HUES64 (cell line): ENCODE measurements at regions not wholly inside any gene's neighbourhood (a gene's known extent, or its start where the extent isn't known, plus 50 kb on each side); places are given as distances from the start of the nearest gene placed in this dataset.
A peak's percentile ranks its signal among the peaks of the same experiment; 100 is the strongest.

Experiments
- H3K27ac ChIP-seq: 2 replicates; pipeline ENCODE4 v1.7.0; 2013; ENCODE audit warnings: low read depth, low read length, inconsistent platforms
- H3K27me3 ChIP-seq: 2 replicates; pipeline ENCODE4 v1.6.1; 2013; ENCODE audit warnings: mild to moderate bottlenecking, low read length; ENCODE audit not compliant: insufficient read depth
- H3K36me3 ChIP-seq: 2 replicates; pipeline ENCODE4 v1.6.1; 2013; ENCODE audit warnings: mild to moderate bottlenecking, low read length; ENCODE audit not compliant: insufficient read depth
- H3K4me1 ChIP-seq: 2 replicates; pipeline ENCODE4 v1.6.1; 2013; ENCODE audit warnings: mild to moderate bottlenecking, low read length, moderate library complexity; ENCODE audit not compliant: insufficient read depth
- H3K4me3 ChIP-seq: 2 replicates; pipeline ENCODE4 v1.5.1; 2013; ENCODE audit warnings: mild to moderate bottlenecking, low read length, moderate library complexity
- H3K9ac ChIP-seq: 2 replicates; pipeline ENCODE4 v1.6.1; 2013; ENCODE audit warnings: mild to moderate bottlenecking, low read depth, low read length
- H3K9me3 ChIP-seq: 2 replicates; pipeline ENCODE4 v1.6.1; 2013; ENCODE audit warnings: low read depth, low read length; ENCODE audit not compliant: insufficient read depth
- WGBS: fragments of 150-250, 120-280 bp; methylation state at CpG from one replicate; pipeline ENCODE4 v1.1.7; 2013; ENCODE audit warnings: missing lambda C conversion rate; 5-methylcytosine and 5-hydroxymethylcytosine counted together

DNA sequence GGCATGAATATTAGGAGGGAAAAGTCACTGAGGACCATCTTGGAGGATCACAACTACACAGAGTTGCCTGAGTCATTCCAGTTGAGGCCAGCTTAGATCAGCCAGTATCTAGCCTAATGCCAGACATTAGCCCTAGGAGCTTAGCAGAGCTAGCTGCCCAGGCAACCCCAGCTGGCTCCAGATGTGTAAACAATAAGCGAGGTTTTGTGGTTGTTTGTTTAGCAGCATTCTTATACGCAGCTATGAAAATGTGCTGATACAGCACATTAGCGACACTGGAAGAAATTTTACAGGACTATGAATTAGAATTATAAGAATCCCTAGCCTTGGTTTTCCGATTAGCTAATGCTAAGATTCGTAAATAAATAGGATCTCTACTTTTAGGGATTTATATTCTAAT is 59.3 kb downstream of the BTBD3 start:
- WGBS = 97% methylated on average over 3 of the region's 5 CpGs
- H3K9ac ChIP-seq = no peak overlapping the region
- H3K27ac ChIP-seq = no peak overlapping the region
- H3K27me3 ChIP-seq = no peaks in the 10 kb centered on the region
- no peak overlapping the region for H3K4me3 ChIP-seq
- H3K4me1 ChIP-seq = peaks cover 18% of the 10 kb centered on the region
- no peaks in the 10 kb centered on the region for H3K36me3 ChIP-seq
- no peaks in the 10 kb centered on the region; the same call in 1 of the 2 replicates for H3K9me3 ChIP-seq

DNA sequence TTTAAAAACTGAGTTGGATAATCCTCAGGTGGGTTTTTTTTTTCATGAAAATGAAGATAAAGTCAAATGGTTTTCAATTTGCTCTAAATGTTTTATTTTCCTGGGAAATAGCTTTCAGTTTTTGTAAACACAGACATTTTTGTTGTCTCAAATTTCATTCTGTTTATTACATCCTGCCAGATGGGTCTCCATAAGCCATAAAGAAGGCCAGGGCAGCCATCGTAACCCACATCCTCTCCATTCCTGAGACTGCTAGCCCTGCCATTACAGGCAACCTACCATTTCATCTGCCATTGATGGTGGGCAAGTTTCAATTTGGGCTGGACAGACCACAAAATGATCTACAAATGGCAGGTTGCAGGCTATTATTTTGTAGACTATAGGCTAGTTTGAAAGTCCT is 60.8 kb downstream of the BTBD3 start:
- Histone ChIP-seq H3K4me1 (peaks cover 18% of the 10 kb centered on the region), H3K4me3 (no peak overlapping the region), H3K36me3 (no peaks in the 10 kb centered on the region), H3K9me3 (no peaks in the 10 kb centered on the region; the same call in 1 of the 2 replicates), H3K9ac (no peak overlapping the region), H3K27ac (peak overlapping the region; percentile 5; the same call in 1 of the 2 replicates), H3K27me3 (no peaks in the 10 kb centered on the region)
- 90% methylated on average over 1 of the region's 1 CpG for WGBS

DNA sequence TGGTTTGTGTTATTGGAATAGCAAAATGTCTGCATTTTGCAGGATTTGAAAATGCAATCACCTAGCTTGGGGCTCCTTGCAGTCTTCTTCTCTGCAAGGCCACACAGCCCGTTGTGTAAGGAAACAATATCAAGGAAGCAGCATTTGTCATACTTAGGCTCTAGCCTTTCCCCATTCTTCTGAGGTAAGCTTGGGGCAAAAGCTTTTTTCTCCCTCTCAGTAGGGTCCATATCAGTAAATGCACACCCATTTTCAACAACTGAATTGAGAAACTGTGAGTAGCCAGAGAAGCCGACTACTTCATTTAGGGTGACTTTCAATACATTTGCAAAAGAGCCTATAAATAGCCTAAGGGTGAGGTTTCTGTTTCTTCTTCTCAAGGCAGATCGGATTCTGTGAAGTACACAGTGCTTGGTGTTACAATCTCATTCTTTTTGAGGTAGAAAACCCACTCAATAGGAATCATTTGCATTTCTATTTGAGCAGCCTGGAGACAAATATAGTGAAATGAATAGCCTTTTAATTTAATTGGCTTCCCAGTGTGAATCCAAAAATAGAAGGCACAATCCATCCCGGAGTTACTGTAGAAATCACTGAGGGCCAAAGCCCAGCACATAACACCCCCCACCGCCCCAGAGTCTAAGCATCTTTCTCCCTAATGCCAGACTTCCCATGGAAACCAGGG is 61.8 kb downstream of the BTBD3 start:
- no peaks in the 10 kb centered on the region for H3K36me3 ChIP-seq
- H3K27ac ChIP-seq = peak overlapping the region; percentile 31; the same call in 1 of the 2 replicates
- H3K4me3 ChIP-seq = no peak overlapping the region
- H3K4me1 ChIP-seq = peaks cover 18% of the 10 kb centered on the region
- H3K9ac ChIP-seq = no peak overlapping the region
- H3K27me3 ChIP-seq = no peaks in the 10 kb centered on the region
- H3K9me3 ChIP-seq = no peaks in the 10 kb centered on the region; the same call in 1 of the 2 replicates
- WGBS = 18% methylated on average over 4 of the region's 5 CpGs

DNA sequence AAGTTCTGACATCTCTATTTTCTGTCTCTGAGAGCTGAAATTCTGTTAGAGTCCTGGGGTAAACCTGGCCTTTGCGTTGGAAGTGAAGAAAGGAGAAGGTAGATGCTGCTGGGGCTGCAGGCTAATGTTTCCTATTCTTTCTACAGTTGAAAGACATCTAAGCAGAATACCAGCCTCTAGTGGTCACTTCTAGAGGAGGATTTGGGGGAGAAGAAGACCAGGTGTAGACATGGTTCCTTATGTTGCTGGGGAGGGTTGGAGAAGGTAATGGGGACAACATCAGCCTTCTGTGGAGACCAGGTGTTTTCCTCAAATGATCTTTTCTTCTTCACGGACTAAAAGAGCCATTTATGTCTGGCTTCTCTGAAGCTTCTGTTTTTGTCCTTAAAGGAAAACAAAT is 62.6 kb downstream of the BTBD3 start:
- no peaks in the 10 kb centered on the region for H3K27me3 ChIP-seq

DNA sequence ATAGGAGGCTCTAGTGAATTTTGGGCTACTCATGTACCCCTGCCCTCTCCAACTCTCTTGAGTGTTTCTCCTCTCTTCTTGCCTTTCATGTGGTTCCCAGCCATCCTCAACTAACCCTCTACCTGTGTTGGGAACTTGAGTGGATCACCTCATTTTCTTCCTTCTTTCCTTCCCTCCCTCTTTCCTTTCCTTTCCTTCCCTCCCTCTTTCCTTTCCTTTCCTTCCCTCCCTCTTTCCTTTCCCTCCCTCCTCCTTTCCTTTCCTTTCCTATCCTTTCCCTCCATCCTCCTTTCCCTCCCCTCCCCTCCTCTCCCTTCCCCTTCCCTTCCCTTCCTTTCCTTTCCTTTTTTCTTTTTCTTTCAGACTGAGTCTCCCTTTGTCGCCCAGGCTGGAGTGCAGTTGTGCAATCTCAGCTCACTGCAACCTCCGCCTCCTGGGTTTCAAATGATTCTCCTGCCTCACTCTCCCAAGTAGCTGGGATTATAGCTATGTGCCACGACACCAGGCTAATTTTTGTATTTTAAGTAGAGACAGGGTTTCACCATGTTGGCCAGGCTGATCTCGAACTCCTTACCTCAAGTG is 63.8 kb downstream of the BTBD3 start:
- Histone ChIP-seq H3K27me3 (no peaks in the 10 kb centered on the region), H3K4me1 (peaks cover 18% of the 10 kb centered on the region), H3K9me3 (no peaks in the 10 kb centered on the region; the same call in 1 of the 2 replicates), H3K36me3 (no peaks in the 10 kb centered on the region), H3K4me3 (no peak overlapping the region), H3K27ac (no peak overlapping the region), H3K9ac (no peak overlapping the region)
- 91% methylated on average over 4 of the region's 4 CpGs for WGBS

More for the DNA sequence above, 62.6 kb downstream of the BTBD3 start:
- Histone ChIP-seq H3K36me3 (no peaks in the 10 kb centered on the region), H3K9ac (no peak overlapping the region), H3K9me3 (no peaks in the 10 kb centered on the region; the same call in 1 of the 2 replicates), H3K27ac (peak overlapping the region; percentile 31; the same call in 1 of the 2 replicates), H3K4me3 (no peak overlapping the region), H3K4me1 (peaks cover 18% of the 10 kb centered on the region)
- 71% methylated on average over 1 of the region's 2 CpGs for WGBS

DNA sequence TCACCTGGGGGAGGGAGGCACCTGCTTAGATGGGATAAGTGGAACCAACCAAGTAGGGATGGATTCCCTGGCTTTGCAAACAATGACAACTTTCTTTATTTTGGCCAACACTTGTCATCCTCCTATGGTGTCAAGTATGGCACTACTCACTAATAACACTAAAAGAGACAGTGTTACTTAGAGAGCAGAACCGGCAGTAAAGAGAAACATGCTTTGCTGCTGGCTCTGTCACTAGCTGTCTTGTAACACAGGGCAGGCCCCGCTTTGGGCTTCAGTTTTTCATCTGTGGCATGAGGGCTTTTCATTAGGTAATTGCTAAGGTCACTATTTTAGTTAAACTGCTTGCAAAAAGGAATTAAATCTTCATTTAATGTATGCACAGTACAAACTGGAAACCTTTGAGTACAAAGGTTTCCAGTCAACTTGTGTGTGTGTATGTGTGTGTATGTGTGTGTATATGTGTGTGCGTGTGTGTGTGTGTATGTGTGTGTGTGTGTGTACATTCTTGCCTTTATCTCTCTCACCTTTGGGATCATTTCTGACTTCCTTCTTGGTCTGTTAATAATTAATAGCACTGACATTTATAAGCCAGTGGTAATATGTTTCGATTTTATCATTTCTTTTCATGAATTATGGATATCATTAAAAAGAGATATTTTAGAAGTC is 64.7 kb downstream of the BTBD3 start:
- Histone ChIP-seq H3K27ac (no peak overlapping the region), H3K4me1 (peaks cover 18% of the 10 kb centered on the region), H3K36me3 (no peaks in the 10 kb centered on the region), H3K4me3 (no peak overlapping the region), H3K27me3 (no peaks in the 10 kb centered on the region), H3K9me3 (no peaks in the 10 kb centered on the region), H3K9ac (no peak overlapping the region)
- WGBS = 89% methylated on average over 3 of the region's 4 CpGs

DNA sequence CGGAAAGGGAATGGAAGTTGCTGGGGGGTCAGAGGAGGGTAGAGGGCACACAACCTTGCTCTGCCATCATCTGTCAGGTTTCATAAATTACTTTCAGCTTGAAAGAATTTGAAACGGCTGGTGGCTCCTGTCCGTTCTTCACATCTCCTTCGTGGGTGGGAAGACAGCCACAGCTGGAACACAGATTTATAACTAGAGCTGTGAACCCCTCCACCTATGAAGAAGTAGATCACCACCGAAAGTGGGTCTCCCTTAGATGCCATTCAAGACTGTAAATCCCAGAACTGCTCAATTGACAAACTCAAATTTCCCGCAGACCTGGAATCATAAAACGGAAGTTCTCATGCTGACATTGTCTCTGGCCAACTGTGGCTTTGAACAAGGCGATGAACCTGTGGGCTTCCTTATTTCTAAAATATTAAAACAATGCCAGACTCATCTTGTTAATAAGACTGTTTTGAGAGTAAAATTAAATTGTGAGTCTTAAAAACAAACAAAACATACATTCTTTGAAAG is 65.3 kb downstream of the BTBD3 start:
- no peak overlapping the region for H3K27ac ChIP-seq
- H3K4me3 ChIP-seq = no peak overlapping the region
- H3K9me3 ChIP-seq = no peaks in the 10 kb centered on the region
- H3K27me3 ChIP-seq = no peaks in the 10 kb centered on the region
- H3K4me1 ChIP-seq = peaks cover 18% of the 10 kb centered on the region
- no peaks in the 10 kb centered on the region for H3K36me3 ChIP-seq
- H3K9ac ChIP-seq = no peak overlapping the region
- WGBS = 94% methylated on average over 8 of the region's 8 CpGs

DNA sequence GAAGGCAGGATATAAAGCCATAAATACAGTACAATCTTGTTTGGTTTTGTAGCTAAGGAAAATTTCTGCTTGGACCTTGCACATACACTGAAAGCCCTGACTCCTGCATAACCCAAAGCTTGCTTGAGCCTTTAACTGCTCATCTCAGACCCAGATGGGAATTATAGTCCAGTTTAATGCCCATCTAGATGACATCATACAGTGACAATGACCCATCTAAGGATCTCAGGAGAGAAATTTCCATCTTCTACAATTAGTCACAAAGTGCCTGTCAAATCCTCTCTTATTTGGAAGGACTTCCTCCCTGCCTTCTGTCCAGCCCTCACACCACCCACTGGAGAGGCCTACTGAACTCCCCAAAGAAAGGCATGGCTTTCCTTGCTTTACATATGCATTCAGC is 69.3 kb downstream of the BTBD3 start:
- H3K4me1 ChIP-seq = no peaks in the 10 kb centered on the region
- no peak overlapping the region for H3K4me3 ChIP-seq
- H3K27ac ChIP-seq = no peak overlapping the region
- no peak overlapping the region for H3K9ac ChIP-seq
- H3K27me3 ChIP-seq = no peaks in the 10 kb centered on the region
- no peaks in the 10 kb centered on the region for H3K36me3 ChIP-seq
- H3K9me3 ChIP-seq = no peaks in the 10 kb centered on the region

DNA sequence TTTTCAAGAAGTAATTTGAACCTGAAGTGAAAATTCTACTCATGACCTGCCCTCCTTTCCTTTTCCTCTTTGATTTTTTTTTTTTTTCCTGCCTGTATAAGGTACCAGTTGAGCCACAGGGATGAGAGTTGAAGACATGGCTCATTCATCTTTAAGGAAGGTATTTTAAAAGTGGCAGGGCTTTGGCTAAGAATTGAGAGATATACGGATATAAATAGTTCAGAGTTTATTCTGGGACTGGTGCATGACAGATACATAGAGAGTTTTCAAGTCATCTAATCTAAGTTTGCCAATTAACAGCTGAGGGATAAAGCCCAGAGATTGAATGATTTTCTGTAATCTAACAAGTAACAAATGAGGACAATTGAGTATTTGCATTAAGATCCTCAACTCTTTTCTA is 69.8 kb downstream of the BTBD3 start:
- Histone ChIP-seq H3K9me3 (no peaks in the 10 kb centered on the region), H3K27me3 (no peaks in the 10 kb centered on the region), H3K27ac (no peak overlapping the region), H3K4me3 (no peak overlapping the region), H3K9ac (no peak overlapping the region), H3K4me1 (peaks cover 4% of the 10 kb centered on the region; the same call in 1 of the 2 replicates), H3K36me3 (no peaks in the 10 kb centered on the region)
- 90% methylated on average over 1 of the region's 1 CpG for WGBS

DNA sequence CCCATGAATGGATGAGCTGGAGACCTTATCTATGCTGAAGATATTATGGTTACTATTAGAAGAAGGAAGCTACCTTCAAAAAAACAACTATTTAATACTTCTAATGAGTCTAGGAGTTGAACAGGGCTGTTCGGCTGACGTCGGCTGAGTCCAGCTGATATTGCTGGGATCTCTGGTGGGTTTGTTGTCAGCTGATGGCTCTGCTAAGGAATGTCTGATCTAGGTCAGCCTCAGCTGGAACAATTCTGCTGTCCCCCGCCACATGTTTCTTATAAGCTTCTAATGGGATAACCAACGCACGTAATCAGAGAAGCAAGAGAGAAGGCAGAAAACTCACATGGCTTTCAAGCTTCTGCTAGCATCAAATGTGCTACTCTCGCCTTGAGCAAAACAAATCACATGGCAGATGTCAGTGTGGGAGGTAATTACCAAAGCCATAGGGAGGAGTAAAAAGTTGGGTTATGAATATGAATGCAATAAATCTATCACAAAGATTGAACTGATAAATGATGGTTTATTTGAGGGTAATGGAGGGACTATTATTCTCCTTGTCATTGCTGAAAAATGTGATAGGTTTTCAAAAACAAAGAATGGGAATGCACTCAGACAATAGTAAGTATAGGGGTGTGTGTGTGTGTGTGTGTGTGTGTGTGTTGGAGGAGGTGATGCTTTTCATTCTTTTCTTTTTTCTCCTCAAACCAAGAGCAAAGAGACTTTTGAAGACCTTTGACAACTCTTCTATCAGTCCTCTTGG is 71.5 kb downstream of the BTBD3 start:
- Histone ChIP-seq H3K36me3 (no peaks in the 10 kb centered on the region), H3K9ac (no peak overlapping the region), H3K27me3 (no peaks in the 10 kb centered on the region), H3K27ac (no peak overlapping the region), H3K4me3 (no peak overlapping the region), H3K9me3 (no peaks in the 10 kb centered on the region), H3K4me1 (peaks cover 4% of the 10 kb centered on the region; the same call in 1 of the 2 replicates)
- 97% methylated on average over 7 of the region's 7 CpGs for WGBS

DNA sequence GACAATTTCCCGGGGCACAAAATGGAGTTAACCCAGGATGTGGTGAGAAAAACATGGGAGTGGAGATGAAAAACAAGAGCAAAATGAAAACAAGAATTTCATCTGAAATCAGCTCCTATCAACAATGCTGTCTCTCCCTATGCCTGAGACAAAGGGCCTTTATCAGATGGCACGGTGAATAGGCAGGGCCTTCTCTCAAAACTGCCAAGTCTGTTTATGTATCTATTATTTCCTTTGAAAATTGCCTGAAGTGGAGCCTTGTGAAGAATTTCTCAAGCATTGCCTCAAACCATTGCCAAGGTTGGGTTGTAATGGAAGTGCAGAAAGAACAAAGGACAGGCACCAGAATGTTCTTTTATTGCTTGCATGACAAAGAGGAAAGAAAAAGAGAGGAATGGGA is 74.7 kb downstream of the BTBD3 start:
- Histone ChIP-seq H3K36me3 (no peaks in the 10 kb centered on the region), H3K9ac (no peak overlapping the region), H3K27me3 (no peaks in the 10 kb centered on the region), H3K27ac (no peak overlapping the region), H3K9me3 (no peaks in the 10 kb centered on the region), H3K4me1 (peaks cover 4% of the 10 kb centered on the region; the same call in 1 of the 2 replicates), H3K4me3 (no peak overlapping the region)
- WGBS = 77% methylated on average over 2 of the region's 2 CpGs
